ENCODE measurements at regions not wholly inside any gene's neighbourhood (a gene's known extent, or its start where the extent isn't known, plus 50 kb on each side); places are given as distances from the start of the nearest gene placed in this dataset.
"Not testable (repeated sequence)": the region's sequence is repeated elsewhere in the genome, so short reads cannot be mapped to it uniquely, and the experiment has no call there.

DNA sequence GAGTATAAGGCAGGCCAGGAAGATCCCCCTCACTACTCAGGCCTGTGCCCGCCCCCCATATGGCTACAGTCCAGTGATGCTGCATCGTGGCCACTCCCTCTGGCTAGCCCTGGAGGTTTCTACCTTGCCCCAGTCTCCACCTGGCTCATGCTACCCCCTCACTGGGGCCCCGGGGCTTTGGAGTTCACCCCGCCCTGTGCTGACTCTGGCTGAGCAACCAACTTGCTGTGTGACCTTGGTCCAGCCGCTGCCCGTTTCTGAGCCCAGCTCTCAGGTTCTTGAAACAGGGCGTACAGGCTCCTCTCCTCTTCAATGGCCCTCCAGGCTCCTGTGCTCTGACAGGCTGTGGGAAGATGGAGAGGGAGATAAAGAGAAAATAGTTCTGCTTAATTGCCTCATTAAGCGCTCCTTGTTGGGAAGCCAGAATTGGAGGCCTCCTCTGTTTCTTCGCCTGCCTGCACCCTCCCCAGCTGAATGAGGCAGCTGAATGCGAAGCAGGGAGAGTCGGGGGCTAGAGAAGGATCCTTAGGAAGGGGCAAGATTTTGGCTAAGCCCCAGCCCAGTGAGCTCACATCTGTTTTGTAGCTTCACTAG lies 138.2 kb upstream of the NCOR2 start:
- no peak for DNase-seq

DNA sequence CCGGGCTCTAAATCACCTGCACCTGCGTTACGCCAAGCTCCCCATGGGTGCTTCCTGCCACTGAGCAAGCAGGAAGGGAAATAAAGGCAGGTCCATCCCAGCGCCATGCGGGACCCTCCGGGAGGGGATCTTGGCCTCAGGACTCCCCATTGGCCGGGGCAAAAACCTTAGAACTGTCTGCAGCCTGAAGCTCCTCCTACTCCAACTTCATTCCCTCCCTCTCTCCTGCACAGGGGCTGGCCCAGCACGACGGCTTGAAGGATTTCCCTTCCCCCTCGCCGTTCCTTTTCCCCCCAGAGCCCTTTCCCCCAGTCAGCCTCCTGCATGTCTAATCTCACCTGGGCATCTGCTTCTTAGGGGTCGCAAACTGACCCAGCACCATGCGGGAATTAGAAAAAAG lies 137.2 kb upstream of the NCOR2 start:
- no peak for DNase-seq

GRCh38 chr12:124703856-124704255 lies 136.4 kb upstream of the NCOR2 start:
- DNase-seq = no peak

- DNase-seq = no peak
Measured at GRCh38 chr12:124702736-124703135, 135.3 kb upstream of the NCOR2 start.

DNA sequence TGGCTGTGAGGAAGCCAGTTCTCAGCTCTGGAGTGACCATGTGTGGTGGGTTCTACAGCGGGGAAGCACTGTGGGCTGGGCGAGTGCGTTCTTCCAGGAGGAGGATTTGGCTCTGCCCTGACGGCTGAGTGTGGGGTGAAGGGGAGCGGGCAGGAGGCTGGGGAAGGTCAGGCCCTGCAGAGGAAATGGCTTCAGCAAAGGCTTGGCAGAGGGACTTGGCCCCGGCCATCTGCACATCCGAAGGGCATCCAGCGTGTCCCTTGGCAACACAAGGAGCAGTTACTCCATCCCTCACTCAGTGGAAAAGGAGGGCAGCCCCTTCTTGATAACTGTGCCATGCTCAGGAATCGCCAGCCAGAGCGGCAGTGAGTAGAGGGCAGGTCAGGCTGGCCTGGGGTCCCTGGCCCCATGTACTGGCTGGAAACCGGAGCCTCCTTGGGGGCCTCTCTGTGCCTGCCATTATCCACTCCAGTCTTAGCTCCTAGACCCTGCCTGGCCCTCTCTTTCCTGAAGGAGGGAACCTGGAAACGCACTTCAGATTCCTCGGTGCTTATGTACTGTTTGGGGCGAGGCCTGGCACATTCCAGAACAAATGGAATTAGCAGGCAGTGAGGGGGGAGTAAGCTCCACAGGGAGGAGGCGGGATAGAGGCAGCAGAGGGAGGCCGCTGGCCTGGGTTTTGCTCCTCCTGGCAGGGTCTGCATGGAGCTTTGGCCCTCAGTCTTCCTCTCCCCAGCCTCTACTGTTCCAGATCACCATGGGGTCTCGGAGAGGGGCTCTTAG lies 133.6 kb upstream of the NCOR2 start:
- DNase-seq = peak; percentile 40

- no peak for DNase-seq
Measured at GRCh38 chr12:124699909-124700308, 132.5 kb upstream of the NCOR2 start.

GRCh38 chr12:124698998-124699305 lies 131.5 kb upstream of the NCOR2 start:
- no peak for DNase-seq

DNA sequence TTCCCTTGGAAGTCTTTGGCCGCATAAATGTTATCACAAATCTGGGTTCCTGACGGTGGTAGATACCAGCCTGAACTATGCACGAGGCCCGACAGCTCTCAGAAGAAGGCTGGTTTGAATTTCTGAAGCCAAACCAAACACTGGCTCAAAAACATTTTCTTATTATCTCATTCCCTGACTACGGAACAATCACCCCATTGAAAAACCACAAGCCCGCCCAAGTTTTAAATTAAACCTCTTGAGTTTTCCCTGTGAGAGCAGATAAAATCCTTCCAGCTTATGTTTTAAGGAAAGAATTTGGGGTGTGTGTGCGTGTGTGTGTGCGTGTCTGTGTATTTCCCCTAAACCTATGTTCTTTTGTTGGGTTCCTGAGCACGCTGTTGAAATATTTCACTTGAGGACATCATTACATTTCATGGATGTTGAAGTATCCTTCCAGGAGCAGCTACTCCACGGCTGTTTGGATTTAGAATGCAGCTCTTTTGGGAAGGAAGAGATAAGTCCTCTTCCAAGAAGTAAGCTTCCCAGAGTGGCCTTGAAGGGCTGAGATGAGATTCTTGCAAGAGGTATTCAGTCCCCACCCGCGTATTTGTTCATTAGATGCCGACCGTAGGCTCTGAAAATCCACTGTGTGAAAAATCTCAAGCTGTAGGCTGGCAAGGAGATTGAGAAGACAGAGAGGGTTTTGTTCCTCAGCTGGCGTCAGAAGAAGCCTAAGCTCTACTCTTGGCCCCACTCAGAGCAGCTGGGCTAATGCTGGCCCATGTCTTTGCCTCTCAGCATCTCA lies 131.0 kb upstream of the NCOR2 start:
- DNase-seq = peak; percentile 33

DNA sequence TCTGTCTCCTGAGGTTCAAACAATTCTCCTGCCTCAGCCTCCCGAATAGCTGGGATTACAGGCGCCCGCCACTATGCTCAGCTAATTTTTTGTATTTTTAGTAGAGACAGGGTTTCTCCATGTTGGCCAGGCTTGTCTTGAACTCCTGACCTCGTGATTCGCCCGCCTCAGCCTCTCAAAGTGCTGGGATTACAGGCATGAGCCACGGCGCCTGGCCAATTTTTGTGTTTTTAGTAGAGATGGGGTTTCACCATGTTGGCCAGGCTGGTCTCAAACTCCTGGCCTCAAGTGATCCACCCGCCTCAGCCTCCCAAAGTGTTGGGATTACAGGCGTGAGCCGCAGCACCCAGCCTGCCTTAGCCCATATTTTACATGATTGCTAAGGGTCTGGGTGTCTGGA lies 130.3 kb upstream of the NCOR2 start:
- not testable (repeated sequence) for DNase-seq

DNA sequence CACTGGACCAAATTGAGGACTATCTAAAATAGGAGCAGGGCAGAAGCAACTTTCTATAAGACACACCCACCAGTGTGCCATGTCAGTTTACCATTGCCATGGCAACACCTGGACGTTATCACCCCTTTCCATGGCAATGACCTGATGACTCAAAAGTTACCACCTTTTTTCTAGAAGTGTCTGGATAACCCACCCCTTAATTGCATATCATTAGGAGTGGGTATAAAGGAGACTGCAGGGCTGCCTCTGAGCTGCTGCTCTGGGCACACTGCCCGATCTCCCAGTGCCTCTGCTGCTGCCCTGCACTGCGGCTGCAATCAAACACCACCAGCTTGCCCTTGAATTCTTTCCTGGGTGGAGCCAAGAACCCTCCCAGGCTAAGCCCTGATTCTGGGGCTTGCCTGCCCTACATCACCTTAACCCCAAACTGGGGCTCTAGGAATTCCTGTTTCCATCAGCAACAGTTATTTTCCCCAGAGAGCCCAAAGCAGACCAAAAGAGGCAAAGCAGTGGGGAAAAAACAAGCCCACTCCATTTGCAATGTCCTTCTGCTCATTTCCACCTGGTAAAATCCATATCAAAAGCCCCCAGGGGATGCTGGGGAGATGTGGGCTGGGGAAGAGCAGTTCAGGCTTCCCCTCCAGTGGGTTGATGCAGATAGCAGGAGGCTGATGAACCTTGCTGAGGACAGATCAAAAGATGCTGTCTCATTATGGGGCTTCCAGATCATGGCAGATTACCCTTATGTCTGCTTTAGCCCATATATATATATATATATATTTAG lies 129.5 kb upstream of the NCOR2 start:
- no peak for DNase-seq

DNA sequence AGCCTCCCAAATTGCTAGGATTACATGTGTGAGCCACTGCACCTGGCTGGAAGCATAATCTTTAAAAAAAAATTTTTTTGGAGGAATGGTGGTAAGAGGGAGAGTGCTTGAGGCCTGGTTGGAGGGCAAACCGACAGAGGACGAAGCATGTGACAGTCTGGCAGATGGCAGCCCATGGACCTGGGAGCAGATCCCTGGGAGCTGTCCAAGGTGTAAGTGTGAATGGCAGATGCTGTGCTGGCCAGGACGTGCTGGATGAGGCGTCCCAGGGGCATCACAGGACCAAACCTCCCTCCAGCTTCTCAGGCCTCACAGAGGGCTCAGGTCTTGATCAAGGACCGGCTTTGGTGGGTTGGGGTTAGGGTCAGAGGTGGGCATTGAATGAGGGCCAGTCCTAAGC lies 128.4 kb upstream of the NCOR2 start:
- peak; percentile 4 for DNase-seq

GRCh38 chr12:124694846-124695497 lies 127.6 kb upstream of the NCOR2 start:
- DNase-seq = peak; percentile 94

DNA sequence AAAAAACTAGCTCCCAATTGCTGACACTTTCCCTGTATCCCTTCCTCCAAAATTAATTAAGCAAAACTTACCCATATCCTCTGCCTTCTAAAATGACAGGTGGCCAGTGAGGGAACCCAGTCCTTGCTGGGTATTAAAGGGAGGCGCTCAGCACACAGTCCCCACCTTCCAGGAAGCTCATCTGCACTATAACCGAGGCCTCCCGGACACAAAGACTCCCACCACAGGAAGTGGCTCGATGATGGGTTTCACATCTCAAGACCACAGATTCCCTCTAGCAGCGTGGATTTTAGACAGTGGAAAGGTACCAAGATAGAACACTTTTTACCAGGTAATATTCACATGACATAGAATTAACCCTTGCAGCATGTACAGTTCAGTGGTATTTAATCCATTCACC lies 126.8 kb upstream of the NCOR2 start:
- no peak for DNase-seq

DNA sequence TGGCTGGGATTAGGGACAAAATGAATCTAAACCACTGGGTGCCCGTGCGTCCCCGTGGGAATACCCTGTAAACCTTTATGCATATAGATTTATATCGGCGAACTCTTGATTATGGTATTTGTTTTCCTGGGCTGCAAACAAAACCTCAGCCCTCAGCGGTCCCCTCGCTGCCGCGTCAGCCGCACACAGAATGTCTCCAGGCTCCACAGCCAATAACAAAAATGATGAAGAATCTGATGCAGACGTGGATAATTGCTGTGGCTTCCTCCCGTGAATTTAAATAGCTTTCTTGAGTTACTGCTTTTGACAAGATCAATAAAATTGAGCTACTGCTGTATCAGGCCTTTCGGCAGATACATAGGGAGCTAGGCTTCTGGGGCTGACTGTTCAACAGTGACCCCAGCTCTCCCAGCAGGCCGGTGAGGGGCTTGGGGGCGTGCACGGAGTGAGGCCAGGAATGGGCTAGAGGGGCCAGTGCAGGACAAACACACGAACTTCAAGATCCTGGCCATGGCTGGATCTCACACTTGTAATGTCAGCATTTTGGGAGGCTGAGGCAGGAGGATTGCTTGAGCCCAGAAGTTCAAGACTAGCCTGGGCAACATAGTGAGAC lies 125.8 kb upstream of the NCOR2 start:
- DNase-seq = no peak

GRCh38 chr12:124692443-124692842 lies 125.0 kb upstream of the NCOR2 start:
- DNase-seq = no peak

GRCh38 chr12:124691429-124691828 lies 124.0 kb upstream of the NCOR2 start:
- no peak for DNase-seq

DNA sequence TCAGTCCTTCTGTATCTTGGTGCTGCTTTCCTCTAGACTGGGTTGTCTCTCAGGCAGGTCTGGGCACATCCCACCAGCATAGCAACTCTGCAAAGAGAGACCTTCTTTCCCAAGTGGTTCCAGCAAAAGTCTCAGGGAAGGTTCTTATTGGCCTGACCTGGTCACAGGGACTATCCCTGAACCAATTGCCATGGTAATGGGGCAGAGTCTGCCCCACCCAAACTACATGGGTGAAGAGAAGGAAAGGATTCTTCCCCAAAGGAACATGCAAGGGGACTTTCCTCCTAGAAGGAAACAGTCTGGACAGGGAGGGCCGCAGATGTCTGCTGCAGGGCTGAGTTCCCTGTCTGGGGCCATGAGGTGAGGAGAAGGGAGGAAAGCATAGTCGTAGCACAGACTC lies 122.2 kb upstream of the NCOR2 start:
- no peak for DNase-seq

DNA sequence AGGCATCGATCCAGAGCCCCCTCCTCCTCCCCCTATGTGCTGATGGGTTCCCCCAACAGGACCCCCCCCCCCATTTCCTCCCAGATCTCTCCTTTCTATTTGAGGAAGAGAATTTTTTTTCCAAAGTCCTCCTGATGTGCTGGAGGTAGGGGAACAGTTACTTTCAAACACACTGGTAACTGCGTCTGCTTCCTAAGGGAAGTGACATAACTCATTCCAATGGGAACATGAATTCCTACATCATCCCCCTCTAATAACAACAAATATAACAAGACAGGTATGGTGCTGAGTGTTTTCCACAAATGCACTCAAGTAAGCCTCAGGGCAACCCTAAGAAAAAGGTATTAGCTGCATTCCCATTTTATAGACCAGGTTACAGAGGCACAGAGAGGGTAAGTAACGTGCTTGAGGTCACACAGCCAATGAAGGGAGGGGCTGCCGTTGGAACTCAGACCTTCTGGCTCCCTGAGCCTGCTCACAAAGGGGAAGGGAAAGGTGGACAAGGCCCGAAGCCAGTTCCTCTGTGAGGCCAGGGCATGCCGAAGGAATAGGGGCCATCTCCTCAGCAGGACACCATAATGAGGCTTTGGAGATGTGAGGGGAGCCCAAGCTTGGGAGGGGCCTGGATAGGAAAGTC lies 121.1 kb upstream of the NCOR2 start:
- DNase-seq = no peak

GRCh38 chr12:124687917-124688316 lies 120.5 kb upstream of the NCOR2 start:
- no peak for DNase-seq

DNA sequence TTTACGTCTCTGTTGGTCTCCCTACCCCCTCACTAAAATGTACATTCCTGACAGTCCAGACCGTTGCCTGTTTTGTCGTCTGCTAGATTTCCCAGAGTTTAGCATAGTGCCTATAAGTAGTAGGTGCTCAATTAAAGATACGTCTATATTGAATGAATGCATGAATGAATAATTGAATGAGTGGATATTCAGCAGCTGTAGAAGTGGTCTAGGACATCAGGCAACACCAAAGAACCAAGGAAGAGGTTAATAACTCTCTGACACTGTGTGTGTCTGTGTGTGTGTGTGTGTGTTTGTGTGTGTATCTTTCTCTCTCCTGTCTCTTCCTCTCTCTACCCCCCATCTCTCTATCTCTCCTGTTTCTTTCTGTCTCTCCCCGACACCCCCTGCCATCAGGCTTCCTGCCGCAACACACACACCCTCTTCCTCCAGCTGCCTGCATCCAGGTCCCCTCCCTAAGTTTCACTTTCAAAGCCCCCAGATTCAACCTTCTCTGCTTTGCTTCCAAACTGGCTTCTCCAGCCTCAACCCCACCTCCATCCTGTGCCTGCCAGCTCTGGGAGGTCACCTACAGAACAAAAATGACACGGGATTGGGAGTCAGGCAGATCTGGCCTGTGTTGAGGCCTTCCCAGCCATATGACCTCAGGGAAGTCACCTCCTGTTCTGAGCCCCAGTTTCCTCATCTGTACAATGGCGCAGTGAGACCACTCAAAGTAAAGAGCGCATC lies 119.9 kb upstream of the NCOR2 start:
- DNase-seq = no peak
